ENCODE measurements at regions not wholly inside any gene's neighbourhood (a gene's known extent, or its start where the extent isn't known, plus 50 kb on each side); places are given as distances from the start of the nearest gene placed in this dataset.
"Not testable (repeated sequence)": the region's sequence is repeated elsewhere in the genome, so short reads cannot be mapped to it uniquely, and the experiment has no call there.

GRCh38 chr3:103195216-103195615 lies 760.4 kb downstream of the ZPLD1 start:
- no peak for TF ChIP-seq CTCF (IDR thresholded peaks at IDR 0.05; ENCODE audit: low read depth, low read length)
- no peak overlapping the region for H3K4me3 ChIP-seq (replicated peaks in 1 of 2; ENCODE audit: low read depth in 2 of 2, low read length in 2 of 2)
- no peak for DNase-seq (ENCODE audit: low read depth in 2 of 2)

GRCh38 chr3:103203441-103203840 lies 768.6 kb downstream of the ZPLD1 start:
- TF ChIP-seq CTCF (IDR thresholded peaks at IDR 0.05; ENCODE audit: low read depth, low read length), result no peak
- DNase-seq (ENCODE audit: low read depth in 2 of 2), result no peak
- H3K4me3 ChIP-seq (replicated peaks in 1 of 2; ENCODE audit: low read depth in 2 of 2, low read length in 2 of 2), result no peak overlapping the region

GRCh38 chr3:103210583-103210982 lies 775.8 kb downstream of the ZPLD1 start:
- TF ChIP-seq CTCF (IDR thresholded peaks at IDR 0.05; ENCODE audit: low read depth, low read length), result no peak
- no peak for DNase-seq (ENCODE audit: low read depth in 2 of 2)

GRCh38 chr3:103218146-103218545 lies 783.3 kb downstream of the ZPLD1 start:
- no peak for TF ChIP-seq CTCF (IDR thresholded peaks at IDR 0.05; ENCODE audit: low read depth, low read length)
- DNase-seq (ENCODE audit: low read depth in 2 of 2), result no peak
- H3K4me3 ChIP-seq (replicated peaks in 1 of 2; ENCODE audit: low read depth in 2 of 2, low read length in 2 of 2), result no peak overlapping the region

More at GRCh38 chr3:103210583-103210982, 775.8 kb downstream of the ZPLD1 start:
- H3K4me3 ChIP-seq (replicated peaks in 1 of 2; ENCODE audit: low read depth in 2 of 2, low read length in 2 of 2), result no peak overlapping the region

GRCh38 chr3:103218793-103219192 lies 784.0 kb downstream of the ZPLD1 start:
- H3K4me3 ChIP-seq (replicated peaks in 1 of 2; ENCODE audit: low read depth in 2 of 2, low read length in 2 of 2), result no peak overlapping the region
- DNase-seq (ENCODE audit: low read depth in 2 of 2), result no peak

GRCh38 chr3:103227651-103228050 lies 792.8 kb downstream of the ZPLD1 start:
- no peak overlapping the region for H3K4me3 ChIP-seq (replicated peaks in 1 of 2; ENCODE audit: low read depth in 2 of 2, low read length in 2 of 2)
- no peak for DNase-seq (ENCODE audit: low read depth in 2 of 2)
- TF ChIP-seq CTCF (IDR thresholded peaks at IDR 0.05; ENCODE audit: low read depth, low read length), result no peak

More at GRCh38 chr3:103218793-103219192, 784.0 kb downstream of the ZPLD1 start:
- TF ChIP-seq CTCF (IDR thresholded peaks at IDR 0.05; ENCODE audit: low read depth, low read length), result no peak

- no peak for TF ChIP-seq CTCF (IDR thresholded peaks at IDR 0.05; ENCODE audit: low read depth, low read length)
- H3K4me3 ChIP-seq (replicated peaks in 1 of 2; ENCODE audit: low read depth in 2 of 2, low read length in 2 of 2), result no peak overlapping the region
- no peak for DNase-seq (ENCODE audit: low read depth in 2 of 2)
Observed at GRCh38 chr3:103247459-103247858, 812.6 kb downstream of the ZPLD1 start.

- not testable (repeated sequence) for DNase-seq (ENCODE audit: low read depth in 2 of 2); H3K4me3 ChIP-seq (replicated peaks in 1 of 2; ENCODE audit: low read depth in 2 of 2, low read length in 2 of 2)
Observed at GRCh38 chr3:103254827-103255226, 820.0 kb downstream of the ZPLD1 start.
